MM.1S (cell line): ENCODE measurements at regions not wholly inside any gene's neighbourhood (a gene's known extent, or its start where the extent isn't known, plus 50 kb on each side); places are given as distances from the start of the nearest gene placed in this dataset.
"Not testable (repeated sequence)": the region's sequence is repeated elsewhere in the genome, so short reads cannot be mapped to it uniquely, and the experiment has no call there.

ENCODE experiments used
- DNase-seq: peaks from one replicate; pipeline ENCODE4 v3.0.0-alpha.2; 2015
- H2AFZ ChIP-seq: fragments of 300-600 bp; sonication (generic); 2 replicates; pipeline ENCODE4 v1.6.0; 2016; ENCODE audit warnings: antibody characterized with exemption, low read length
- H3F3A ChIP-seq: fragments of 300-600 bp; sonication (generic); 2 replicates; pipeline ENCODE4 v1.6.1; 2016; ENCODE audit warnings: mild to moderate bottlenecking, antibody characterized with exemption, low read length, moderate library complexity, mixed read lengths; ENCODE audit not compliant: insufficient read depth
- H3K27ac ChIP-seq: fragments of 300-600 bp; sonication (generic); 2 replicates; pipeline ENCODE4 v1.5.1; 2016; ENCODE audit warnings: mild to moderate bottlenecking, low read length
- H3K27me3 ChIP-seq: fragments of 300-600 bp; sonication (generic); replicated peaks from 2 replicates; pipeline ENCODE4 v1.6.0; 2016; ENCODE audit warnings: low read length; ENCODE audit not compliant: insufficient read depth
- H3K36me3 ChIP-seq: fragments of 300-600 bp; sonication (generic); replicated peaks from 2 replicates; pipeline ENCODE4 v1.6.1; 2016; ENCODE audit warnings: mild to moderate bottlenecking, low read length, mixed read lengths; ENCODE audit not compliant: insufficient read depth
- H3K4me1 ChIP-seq: fragments of 300-600 bp; sonication (generic); 2 replicates; pipeline ENCODE4 v1.6.1; 2016; ENCODE audit warnings: low read length, mixed read lengths
- H3K4me2 ChIP-seq: fragments of 300-600 bp; sonication (generic); 2 replicates; pipeline ENCODE4 v1.6.0; 2016; ENCODE audit warnings: low read depth, low read length
- H3K4me3 ChIP-seq: fragments of 300-600 bp; sonication (generic); 2 replicates; pipeline ENCODE4 v1.5.1; 2016; ENCODE audit warnings: low read length, mixed read lengths
- H3K79me2 ChIP-seq: fragments of 300-600 bp; sonication (generic); 2 replicates; pipeline ENCODE4 v1.6.1; 2016; ENCODE audit warnings: mixed run types, low read length, mixed read lengths
- H3K9ac ChIP-seq: fragments of 300-600 bp; sonication (generic); 2 replicates; pipeline ENCODE4 v1.6.1; 2016; ENCODE audit warnings: low read length, mixed read lengths
- H3K9me2 ChIP-seq: fragments of 300-600 bp; sonication (generic); replicated peaks from 2 replicates; pipeline ENCODE4 v1.6.1; 2016; ENCODE audit warnings: mild to moderate bottlenecking, low read length, mixed read lengths; ENCODE audit not compliant: insufficient read depth
- H3K9me3 ChIP-seq: fragments of 300-600 bp; sonication (generic); replicated peaks from 2 replicates; pipeline ENCODE4 v1.6.1; 2016; ENCODE audit warnings: mild to moderate bottlenecking, low read length, mixed read lengths; ENCODE audit not compliant: insufficient read depth
- H4K20me1 ChIP-seq: fragments of 300-600 bp; sonication (generic); 2 replicates; pipeline ENCODE4 v1.6.1; 2016; ENCODE audit warnings: mild to moderate bottlenecking, low read length, moderate library complexity, mixed read lengths; ENCODE audit not compliant: insufficient read depth
- CTCF ChIP-seq: fragments of 300-600 bp; sonication (generic); IDR thresholded peaks from 2 replicates; pipeline ENCODE4 v1.5.1; 2016; ENCODE audit warnings: antibody characterized with exemption, low read length, mixed read lengths
- EZH2 ChIP-seq: fragments of 300-600 bp; sonication (generic); optimal IDR thresholded peaks from 2 replicates; pipeline ENCODE3; 2017; ENCODE audit warnings: low read depth, mild to moderate bottlenecking, antibody characterized with exemption, low read length, mixed read lengths
- EZH2phosphoT487 ChIP-seq: fragments of 300-600 bp; sonication (generic); IDR thresholded peaks from 2 replicates; pipeline ENCODE4 v1.6.1; 2018; ENCODE audit warnings: antibody characterized with exemption, low read length

GRCh38 chr3:19815805-19816204, 118.2 kb downstream of the EFHB start:
- no peaks in the 10 kb centered on the region for H3F3A ChIP-seq
- no peak overlapping the region for H3K9ac ChIP-seq
- H2AFZ ChIP-seq = no peak overlapping the region
- no peaks in the 10 kb centered on the region for H3K4me1 ChIP-seq
- H3K9me3 ChIP-seq = no peaks in the 10 kb centered on the region
- no peaks in the 10 kb centered on the region for H3K36me3 ChIP-seq
- no peaks in the 10 kb centered on the region for H4K20me1 ChIP-seq
- no peaks in the 10 kb centered on the region for H3K79me2 ChIP-seq
- TF ChIP-seq CTCF (no peak), EZH2 (no peak), EZH2phosphoT487 (no peak)
- no peaks in the 10 kb centered on the region for H3K9me2 ChIP-seq
- no peak for DNase-seq
- H3K4me2 ChIP-seq = no peak overlapping the region
- no peaks in the 10 kb centered on the region for H3K27me3 ChIP-seq
- H3K4me3 ChIP-seq = no peak overlapping the region
- H3K27ac ChIP-seq = no peak overlapping the region

- not testable (repeated sequence) for H3F3A ChIP-seq, H4K20me1 ChIP-seq, H3K27me3 ChIP-seq, H3K79me2 ChIP-seq, H3K9ac ChIP-seq, H3K36me3 ChIP-seq, H3K9me2 ChIP-seq, H3K27ac ChIP-seq, H3K4me3 ChIP-seq, H3K4me1 ChIP-seq, H2AFZ ChIP-seq, DNase-seq, H3K9me3 ChIP-seq, H3K4me2 ChIP-seq
Measured at GRCh38 chr3:19813743-19814142, 120.3 kb downstream of the EFHB start.

- Histone ChIP-seq H3K79me2 (no peaks in the 10 kb centered on the region), H3K9ac (no peak overlapping the region), H3K4me3 (no peak overlapping the region), H2AFZ (no peak overlapping the region), H3F3A (no peaks in the 10 kb centered on the region), H3K9me3 (no peaks in the 10 kb centered on the region), H3K36me3 (no peaks in the 10 kb centered on the region), H4K20me1 (no peaks in the 10 kb centered on the region), H3K4me1 (no peaks in the 10 kb centered on the region), H3K27ac (no peak overlapping the region), H3K27me3 (no peaks in the 10 kb centered on the region), H3K4me2 (no peak overlapping the region), H3K9me2 (no peaks in the 10 kb centered on the region)
- no peak for DNase-seq
- no peak for TF ChIP-seq EZH2phosphoT487
- no peak for TF ChIP-seq EZH2
- no peak for TF ChIP-seq CTCF
Measured at GRCh38 chr3:19811689-19812088, 122.3 kb downstream of the EFHB start.

- H3F3A ChIP-seq = no peaks in the 10 kb centered on the region
- H3K27ac ChIP-seq = no peak overlapping the region
- H3K36me3 ChIP-seq = no peaks in the 10 kb centered on the region
- no peak for DNase-seq
- no peaks in the 10 kb centered on the region for H3K9me3 ChIP-seq
- no peak overlapping the region for H3K4me3 ChIP-seq
- no peak for TF ChIP-seq CTCF
- no peak for TF ChIP-seq EZH2phosphoT487
- no peak for TF ChIP-seq EZH2
- no peak overlapping the region for H3K9ac ChIP-seq
- H2AFZ ChIP-seq = no peak overlapping the region
- H3K79me2 ChIP-seq = no peaks in the 10 kb centered on the region
- H4K20me1 ChIP-seq = no peaks in the 10 kb centered on the region
- no peak overlapping the region for H3K4me2 ChIP-seq
- no peaks in the 10 kb centered on the region for H3K4me1 ChIP-seq
- H3K9me2 ChIP-seq = no peaks in the 10 kb centered on the region
- no peaks in the 10 kb centered on the region for H3K27me3 ChIP-seq
Measured at GRCh38 chr3:19808834-19809233, 125.2 kb downstream of the EFHB start.
